ENCODE measurements at regions not wholly inside any gene's neighbourhood (a gene's known extent, or its start where the extent isn't known, plus 50 kb on each side); places are given as distances from the start of the nearest gene placed in this dataset.

GRCh38 chr4:87901422-87901992, 68.7 kb downstream of the MEPE start:
- Histone ChIP-seq H3K4me3 (ENCODE audit: low read depth, low read length) (no peak overlapping the region), H3K36me3 (replicated peaks) (no peaks in the 10 kb centered on the region), H3K27me3 (replicated peaks) (no peaks in the 10 kb centered on the region), H3K27ac (no peak overlapping the region)
- no peak for TF ChIP-seq CTCF (IDR thresholded peaks at IDR 0.05; ENCODE audit: low read depth, low read length, missing control alignments)
- in situ Hi-C loops (cut with HindIII; ENCODE audit: low pct_ligation_motif_present, low sequenced_read_pairs) = no loop called here
- peak; percentile 7 for DNase-seq

GRCh38 chr4:87904639-87905160, 70.8 kb upstream of the SPP1 start:
- no peak overlapping the region for H3K4me3 ChIP-seq (ENCODE audit: low read depth, low read length)
- no peak for DNase-seq
- in situ Hi-C loops (cut with HindIII; ENCODE audit: low pct_ligation_motif_present, low sequenced_read_pairs) = no loop called here
- H3K36me3 ChIP-seq (replicated peaks) = no peaks in the 10 kb centered on the region
- no peak overlapping the region for H3K27ac ChIP-seq
- no peak for TF ChIP-seq CTCF (IDR thresholded peaks at IDR 0.05; ENCODE audit: low read depth, low read length, missing control alignments)
- no peaks in the 10 kb centered on the region for H3K27me3 ChIP-seq (replicated peaks)

DNA sequence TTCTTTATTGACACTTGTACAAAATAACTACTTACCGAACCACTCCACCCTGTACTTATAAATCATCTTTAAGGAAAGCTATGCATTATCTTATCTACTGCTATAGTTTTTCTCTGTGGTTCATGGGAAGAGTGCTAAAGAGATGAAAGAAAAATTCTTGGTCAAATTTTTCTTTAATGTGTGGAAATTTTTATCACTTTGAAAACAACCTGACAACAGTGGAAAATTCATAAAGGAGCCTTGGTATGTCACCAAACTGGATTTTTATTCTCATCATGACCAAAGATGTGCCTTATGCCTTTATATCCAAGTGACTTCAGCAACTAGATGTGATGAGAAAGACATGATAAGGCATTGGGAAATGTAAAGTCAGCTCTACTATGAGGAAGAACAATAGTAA, 67.2 kb upstream of the SPP1 start:
- no peaks in the 10 kb centered on the region for H3K36me3 ChIP-seq (replicated peaks)
- in situ Hi-C loops (cut with HindIII; ENCODE audit: low pct_ligation_motif_present, low sequenced_read_pairs) = no loop called here
- H3K27ac ChIP-seq = no peak overlapping the region
- no peak overlapping the region for H3K4me3 ChIP-seq (ENCODE audit: low read depth, low read length)
- TF ChIP-seq CTCF (IDR thresholded peaks at IDR 0.05; ENCODE audit: low read depth, low read length, missing control alignments) = no peak
- no peaks in the 10 kb centered on the region for H3K27me3 ChIP-seq (replicated peaks)
- no peak for DNase-seq

GRCh38 chr4:87910795-87911194, 64.7 kb upstream of the SPP1 start:
- Histone ChIP-seq H3K27ac (no peak overlapping the region), H3K27me3 (replicated peaks) (no peaks in the 10 kb centered on the region), H3K4me3 (ENCODE audit: low read depth, low read length) (no peak overlapping the region), H3K36me3 (replicated peaks) (no peaks in the 10 kb centered on the region)
- no peak for TF ChIP-seq CTCF (IDR thresholded peaks at IDR 0.05; ENCODE audit: low read depth, low read length, missing control alignments)
- DNase-seq = no peak
- in situ Hi-C loops (cut with HindIII; ENCODE audit: low pct_ligation_motif_present, low sequenced_read_pairs) = no loop called here

GRCh38 chr4:87911252-87911774, 64.2 kb upstream of the SPP1 start:
- H3K36me3 ChIP-seq (replicated peaks) = no peaks in the 10 kb centered on the region
- in situ Hi-C loops (cut with HindIII; ENCODE audit: low pct_ligation_motif_present, low sequenced_read_pairs) = no loop called here
- H3K27me3 ChIP-seq (replicated peaks) = no peaks in the 10 kb centered on the region
- no peak overlapping the region for H3K27ac ChIP-seq
- H3K4me3 ChIP-seq (ENCODE audit: low read depth, low read length) = no peak overlapping the region
- no peak for DNase-seq
- TF ChIP-seq CTCF (IDR thresholded peaks at IDR 0.05; ENCODE audit: low read depth, low read length, missing control alignments) = no peak
